GM21529 (cell line): ENCODE measurements at regions not wholly inside any gene's neighbourhood (a gene's known extent, or its start where the extent isn't known, plus 50 kb on each side); places are given as distances from the start of the nearest gene placed in this dataset.

Source experiments
- ATAC-seq: cut with Tn5 transposase; IDR thresholded peaks from one replicate; pipeline ENCODE4 v1.9.1; 2021; ENCODE audit not compliant: unreplicated experiment

GRCh38 chr5:136811551-136811950, 446.2 kb upstream of the TRPC7 start:
- ATAC-seq, result no peak

- ATAC-seq, result no peak
Observed at GRCh38 chr5:136811086-136811485, 445.7 kb upstream of the TRPC7 start.

- ATAC-seq, result no peak
Observed at GRCh38 chr5:136810261-136810801, 445.0 kb upstream of the TRPC7 start.

GRCh38 chr5:136809382-136809781, 444.0 kb upstream of the TRPC7 start:
- ATAC-seq, result no peak

- no peak for ATAC-seq
Observed at GRCh38 chr5:136808756-136809155, 443.4 kb upstream of the TRPC7 start.

- ATAC-seq, result no peak
Observed at GRCh38 chr5:136805466-136805865, 440.1 kb upstream of the TRPC7 start.

- ATAC-seq, result no peak
Observed at GRCh38 chr5:136802383-136802782, 437.0 kb upstream of the TRPC7 start.

- no peak for ATAC-seq
Observed at GRCh38 chr5:136799806-136800372, 434.5 kb upstream of the TRPC7 start.

- no peak for ATAC-seq
Observed at GRCh38 chr5:136793300-136793699, 428.0 kb upstream of the TRPC7 start.

- no peak for ATAC-seq
Observed at GRCh38 chr5:136781464-136781863, 416.1 kb upstream of the TRPC7 start.

GRCh38 chr5:136780518-136780917, 415.2 kb upstream of the TRPC7 start:
- no peak for ATAC-seq

- no peak for ATAC-seq
Observed at GRCh38 chr5:136776022-136776927, 410.9 kb upstream of the TRPC7 start.

- ATAC-seq, result no peak
Observed at GRCh38 chr5:136772491-136772890, 407.1 kb upstream of the TRPC7 start.

- peak; percentile 90 for ATAC-seq
Observed at GRCh38 chr5:136769900-136770684, 404.7 kb upstream of the TRPC7 start.

- ATAC-seq, result no peak
Observed at GRCh38 chr5:136769093-136769492, 403.7 kb upstream of the TRPC7 start.

GRCh38 chr5:136768457-136768856, 403.1 kb upstream of the TRPC7 start:
- no peak for ATAC-seq

GRCh38 chr5:136766456-136766855, 401.1 kb upstream of the TRPC7 start:
- no peak for ATAC-seq

GRCh38 chr5:136764601-136765000, 399.3 kb upstream of the TRPC7 start:
- no peak for ATAC-seq

GRCh38 chr5:136763548-136763947, 398.2 kb upstream of the TRPC7 start:
- no peak for ATAC-seq

- no peak for ATAC-seq
Observed at GRCh38 chr5:136754216-136754615, 388.9 kb upstream of the TRPC7 start.

- ATAC-seq, result no peak
Observed at GRCh38 chr5:136750224-136750862, 385.0 kb upstream of the TRPC7 start.
